Suprapubic skin (tissue), 3 donors: ENCODE measurements at regions not wholly inside any gene's neighbourhood (a gene's known extent, or its start where the extent isn't known, plus 50 kb on each side); places are given as distances from the start of the nearest gene placed in this dataset.

ENCODE experiments used
- POLR2AphosphoS5 ChIP-seq, 3 donors: sonication (generic); formaldehyde crosslinking; IDR thresholded peaks; one replicate each; pipeline ENCODE4 v1.6.1; 2017; ENCODE audit warnings: antibody characterized with exemption in 3 of 3
- TF ChIP-seq, protein P1 (sequence below), 2 donors: fragments of 200-600 bp in 1 of 2; fragments of 450-650 bp in 1 of 2; sonication (generic) in 1 of 2; IDR thresholded peaks; one replicate each; pipeline ENCODE4 v1.5.1; 2016 to 2019; ENCODE audit warnings: antibody characterized with exemption in 2 of 2, mild to moderate bottlenecking in 1 of 2, moderate library complexity in 1 of 2

DNA sequence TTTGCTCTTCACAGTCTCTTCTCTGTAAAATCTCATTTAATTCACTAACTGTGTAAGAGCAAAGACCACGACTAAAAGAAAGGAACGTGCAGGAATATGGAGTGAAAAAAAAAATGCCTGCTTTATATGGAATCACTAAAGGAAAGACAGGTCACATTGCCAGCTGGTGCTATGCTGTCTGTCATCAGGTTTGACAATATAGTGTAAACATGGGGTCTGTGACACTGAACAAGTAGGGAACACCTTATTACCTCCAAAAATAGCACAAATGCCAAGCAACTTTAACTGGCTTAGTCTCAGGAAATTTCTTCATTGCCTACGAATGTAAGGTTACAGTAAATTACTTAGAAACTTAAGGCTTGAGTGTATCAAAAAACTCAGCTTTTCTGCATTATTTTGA lies 364.5 kb upstream of the LINC00305 start:
- TF ChIP-seq POLR2AphosphoS5 (IDR thresholded peaks at IDR 0.05) = no peak
- TF ChIP-seq, protein P1, sequence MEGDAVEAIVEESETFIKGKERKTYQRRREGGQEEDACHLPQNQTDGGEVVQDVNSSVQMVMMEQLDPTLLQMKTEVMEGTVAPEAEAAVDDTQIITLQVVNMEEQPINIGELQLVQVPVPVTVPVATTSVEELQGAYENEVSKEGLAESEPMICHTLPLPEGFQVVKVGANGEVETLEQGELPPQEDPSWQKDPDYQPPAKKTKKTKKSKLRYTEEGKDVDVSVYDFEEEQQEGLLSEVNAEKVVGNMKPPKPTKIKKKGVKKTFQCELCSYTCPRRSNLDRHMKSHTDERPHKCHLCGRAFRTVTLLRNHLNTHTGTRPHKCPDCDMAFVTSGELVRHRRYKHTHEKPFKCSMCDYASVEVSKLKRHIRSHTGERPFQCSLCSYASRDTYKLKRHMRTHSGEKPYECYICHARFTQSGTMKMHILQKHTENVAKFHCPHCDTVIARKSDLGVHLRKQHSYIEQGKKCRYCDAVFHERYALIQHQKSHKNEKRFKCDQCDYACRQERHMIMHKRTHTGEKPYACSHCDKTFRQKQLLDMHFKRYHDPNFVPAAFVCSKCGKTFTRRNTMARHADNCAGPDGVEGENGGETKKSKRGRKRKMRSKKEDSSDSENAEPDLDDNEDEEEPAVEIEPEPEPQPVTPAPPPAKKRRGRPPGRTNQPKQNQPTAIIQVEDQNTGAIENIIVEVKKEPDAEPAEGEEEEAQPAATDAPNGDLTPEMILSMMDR (IDR thresholded peaks at IDR 0.05) = no peak
